GM19025 (cell line): ENCODE measurements at regions not wholly inside any gene's neighbourhood (a gene's known extent, or its start where the extent isn't known, plus 50 kb on each side); places are given as distances from the start of the nearest gene placed in this dataset.

Experiments
- ATAC-seq: cut with Tn5 transposase; IDR thresholded peaks from one replicate; pipeline ENCODE4 v1.9.1; 2021; ENCODE audit warnings: mild to moderate bottlenecking, low read depth, moderate library complexity; ENCODE audit not compliant: unreplicated experiment

DNA sequence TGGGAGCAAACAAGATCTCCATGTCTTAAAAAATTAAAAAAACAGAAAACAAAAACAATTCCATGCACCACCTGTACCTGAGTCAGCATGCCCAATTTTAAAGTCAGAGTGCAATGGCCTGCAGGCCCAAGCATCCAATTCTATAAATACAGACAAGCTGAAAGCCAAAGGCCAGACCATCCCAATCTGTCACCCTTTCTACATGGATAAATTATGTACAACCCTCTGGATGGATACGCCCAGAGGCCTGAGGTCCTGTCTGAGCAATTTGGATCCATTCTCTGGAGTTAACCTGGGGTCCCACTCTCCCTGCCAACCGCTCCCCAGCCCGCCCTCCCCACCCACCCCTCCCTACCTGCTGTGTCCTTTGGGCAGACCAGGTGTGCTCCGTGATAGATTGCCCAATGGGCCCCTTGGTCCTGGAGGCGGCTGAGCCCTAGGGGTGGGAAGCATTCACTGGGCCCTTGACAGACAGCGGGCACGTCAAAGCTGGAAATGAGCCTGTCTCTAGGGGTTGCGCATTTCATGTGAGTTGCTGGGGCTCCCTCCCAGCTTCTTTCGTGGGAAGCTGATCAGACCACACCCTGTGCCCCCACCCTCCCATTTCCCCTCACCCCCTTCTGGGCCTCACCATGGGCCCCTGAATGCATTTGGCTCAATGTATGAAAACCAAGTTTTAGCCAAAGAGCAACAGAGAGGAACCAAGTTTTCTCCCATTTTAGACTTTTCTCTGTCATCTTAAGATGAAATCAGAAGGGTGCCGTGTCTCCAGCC lies 171.3 kb downstream of the BCL11B start:
- ATAC-seq = no peak

GRCh38 chr14:99101855-99102461 lies 170.0 kb downstream of the BCL11B start:
- ATAC-seq = no peak

- ATAC-seq = no peak
Observed at GRCh38 chr14:99116741-99117295, 155.2 kb downstream of the BCL11B start.

DNA sequence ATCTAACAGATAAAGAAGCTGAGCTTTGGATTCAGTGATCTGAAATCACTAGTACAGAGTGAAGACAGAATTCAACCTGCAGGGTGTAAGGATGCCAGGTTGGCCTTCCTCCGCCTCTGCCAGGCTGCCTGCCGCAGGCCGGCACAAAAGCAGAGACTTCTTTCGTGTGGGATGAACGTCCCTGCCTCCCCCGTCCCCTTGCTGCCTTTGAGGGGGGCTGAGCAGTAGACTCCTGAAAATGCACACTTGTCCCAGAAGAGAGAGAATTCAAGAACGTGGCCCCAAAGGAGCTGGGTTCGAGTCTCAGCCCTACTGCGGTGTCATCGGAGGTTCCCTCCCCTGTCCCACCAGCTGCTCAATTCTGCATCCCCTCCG lies 154.3 kb downstream of the BCL11B start:
- ATAC-seq = no peak

DNA sequence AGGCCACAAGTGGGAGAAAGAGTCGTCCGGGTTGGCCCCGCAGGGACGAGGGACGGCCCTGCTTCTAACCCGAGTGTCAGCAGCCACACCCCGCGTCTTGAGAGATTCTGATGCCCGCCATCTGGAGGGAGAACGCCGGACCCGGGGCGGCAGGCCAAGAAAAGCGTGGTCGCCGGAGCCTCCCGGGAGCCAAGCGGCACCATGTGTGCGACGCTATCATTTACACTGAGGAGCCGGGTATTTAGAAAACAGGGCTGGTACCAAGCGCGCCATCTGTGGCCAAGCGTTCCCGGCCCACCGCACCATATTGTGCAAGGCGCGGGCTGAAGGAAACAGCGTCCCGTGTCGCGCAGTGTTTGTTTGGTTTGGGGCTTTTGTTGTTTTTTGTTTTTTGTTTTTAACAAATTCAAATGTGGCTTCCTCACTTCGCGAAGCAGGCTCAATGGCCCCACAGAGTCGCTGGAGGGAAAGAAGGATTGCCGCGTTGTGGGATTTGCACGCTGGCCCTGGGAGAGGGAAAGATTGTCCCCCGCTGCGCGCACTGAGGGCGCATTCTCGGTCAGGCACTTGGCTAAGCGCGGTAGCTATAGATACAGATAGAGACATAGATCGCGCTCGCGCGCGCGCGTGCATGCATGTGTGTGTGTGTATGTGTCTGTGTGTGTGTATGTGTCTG lies 153.8 kb downstream of the BCL11B start:
- no peak for ATAC-seq

- ATAC-seq = no peak
Observed at GRCh38 chr14:99118946-99119345, 153.1 kb downstream of the BCL11B start.
